GM23248 (cell line): ENCODE measurements at regions not wholly inside any gene's neighbourhood (a gene's known extent, or its start where the extent isn't known, plus 50 kb on each side); places are given as distances from the start of the nearest gene placed in this dataset.

Experiments used
- EZH2 ChIP-seq: fragments of 200-600 bp; sonication (generic); IDR thresholded peaks from 2 replicates; pipeline ENCODE4 v1.6.1; 2018; ENCODE audit warnings: antibody characterized with exemption, mild to moderate bottlenecking; ENCODE audit not compliant: insufficient read depth, poor library complexity, severe bottlenecking
- EZH2phosphoT487 ChIP-seq: fragments of 200-600 bp; sonication (generic); IDR thresholded peaks from 2 replicates; pipeline ENCODE4 v1.6.1; 2018; ENCODE audit warnings: antibody characterized with exemption, moderate library complexity, mild to moderate bottlenecking, low read depth; ENCODE audit not compliant: insufficient read depth

DNA sequence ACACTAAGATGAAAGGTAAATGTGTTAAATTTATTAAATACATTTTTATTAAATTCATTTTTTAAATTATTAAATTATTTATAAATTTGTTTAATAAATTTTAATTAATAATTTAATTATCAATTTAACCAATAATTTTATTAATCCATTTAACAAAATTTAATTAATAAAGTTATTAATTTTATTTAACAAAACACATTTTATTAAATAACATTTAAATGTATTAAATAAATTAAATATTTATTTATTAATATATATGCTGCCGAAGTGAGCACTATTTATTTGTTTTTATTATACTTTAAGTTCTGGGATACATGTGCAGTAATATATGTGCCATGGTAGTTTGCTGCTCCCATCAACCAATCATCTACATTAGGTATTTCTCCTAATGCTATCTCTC is 719.5 kb downstream of the TRIML1 start:
- TF ChIP-seq EZH2: no peak
- no peak for TF ChIP-seq EZH2phosphoT487
